ENCODE measurements at regions not wholly inside any gene's neighbourhood (a gene's known extent, or its start where the extent isn't known, plus 50 kb on each side); places are given as distances from the start of the nearest gene placed in this dataset.

GRCh38 chr2:4838626-4839025, 853.6 kb upstream of the SOX11 start:
- TF ChIP-seq POLR2AphosphoS5 (IDR thresholded peaks at IDR 0.05; ENCODE audit: borderline replicate concordance, low read depth, low read length) (no peak), EZH2 (IDR thresholded peaks at IDR 0.05) (no peak), FOXP2 (optimal IDR thresholded peaks at IDR 0.05; ENCODE audit: control extremely low read depth, extremely low read length, insufficient read depth) (no peak)
